ENCODE measurements at regions not wholly inside any gene's neighbourhood (a gene's known extent, or its start where the extent isn't known, plus 50 kb on each side); places are given as distances from the start of the nearest gene placed in this dataset.

GRCh38 chr3:124108446-124108845 lies 116.5 kb upstream of the ROPN1 start:
- no peak for TF ChIP-seq CTCF (IDR thresholded peaks at IDR 0.05; ENCODE audit: low read depth, low read length, missing control alignments)
- no peak for DNase-seq (ENCODE audit: low read depth)
- H3K4me3 ChIP-seq (ENCODE audit: low read depth, low read length) = no peak overlapping the region

- no peak overlapping the region for H3K4me3 ChIP-seq (ENCODE audit: low read depth, low read length)
- DNase-seq (ENCODE audit: low read depth) = no peak
- TF ChIP-seq CTCF (IDR thresholded peaks at IDR 0.05; ENCODE audit: low read depth, low read length, missing control alignments) = no peak
These were observed 121.6 kb upstream of the ROPN1 start for GRCh38 chr3:124113485-124113884.

GRCh38 chr3:124115279-124115678 lies 123.4 kb upstream of the ROPN1 start:
- TF ChIP-seq CTCF (IDR thresholded peaks at IDR 0.05; ENCODE audit: low read depth, low read length, missing control alignments) = no peak
- DNase-seq (ENCODE audit: low read depth) = no peak
- no peak overlapping the region for H3K4me3 ChIP-seq (ENCODE audit: low read depth, low read length)

GRCh38 chr3:124115956-124116355 lies 124.0 kb upstream of the ROPN1 start:
- DNase-seq (ENCODE audit: low read depth) = no peak
- no peak for TF ChIP-seq CTCF (IDR thresholded peaks at IDR 0.05; ENCODE audit: low read depth, low read length, missing control alignments)
- no peak overlapping the region for H3K4me3 ChIP-seq (ENCODE audit: low read depth, low read length)

GRCh38 chr3:124116906-124117305 lies 125.0 kb upstream of the ROPN1 start:
- no peak for TF ChIP-seq CTCF (IDR thresholded peaks at IDR 0.05; ENCODE audit: low read depth, low read length, missing control alignments)
- no peak overlapping the region for H3K4me3 ChIP-seq (ENCODE audit: low read depth, low read length)
- DNase-seq (ENCODE audit: low read depth) = no peak

GRCh38 chr3:124117486-124117885 lies 125.6 kb upstream of the ROPN1 start:
- DNase-seq (ENCODE audit: low read depth) = no peak
- TF ChIP-seq CTCF (IDR thresholded peaks at IDR 0.05; ENCODE audit: low read depth, low read length, missing control alignments) = no peak
- H3K4me3 ChIP-seq (ENCODE audit: low read depth, low read length) = no peak overlapping the region

GRCh38 chr3:124118397-124118796 lies 126.5 kb upstream of the ROPN1 start:
- no peak for TF ChIP-seq CTCF (IDR thresholded peaks at IDR 0.05; ENCODE audit: low read depth, low read length, missing control alignments)
- no peak for DNase-seq (ENCODE audit: low read depth)
- H3K4me3 ChIP-seq (ENCODE audit: low read depth, low read length) = no peak overlapping the region

All from GM12864 (cell line).